GM15510 (cell line): ENCODE measurements at regions not wholly inside any gene's neighbourhood (a gene's known extent, or its start where the extent isn't known, plus 50 kb on each side); places are given as distances from the start of the nearest gene placed in this dataset.

Experiments
- POLR2A ChIP-seq: IDR thresholded peaks from 3 replicates; pipeline ENCODE4 v1.6.1; 2011; ENCODE audit warnings: borderline replicate concordance; ENCODE audit not compliant: insufficient read length; ENCODE audit errors: extremely low read depth

GRCh38 chr22:48752451-48753380 is 1075.0 kb downstream of the BRD1 start:
- no peak for TF ChIP-seq POLR2A

- TF ChIP-seq POLR2A = no peak
Observed at GRCh38 chr22:48751539-48752437, 1075.9 kb downstream of the BRD1 start.

- TF ChIP-seq POLR2A = no peak
Observed at GRCh38 chr22:48750826-48751440, 1076.7 kb downstream of the BRD1 start.

GRCh38 chr22:48750282-48750681 is 1077.4 kb downstream of the BRD1 start:
- TF ChIP-seq POLR2A = no peak

- no peak for TF ChIP-seq POLR2A
Observed at GRCh38 chr22:48749555-48750227, 1078.0 kb downstream of the BRD1 start.

- TF ChIP-seq POLR2A = no peak
Observed at GRCh38 chr22:48748860-48749554, 1078.7 kb downstream of the BRD1 start.

- no peak for TF ChIP-seq POLR2A
Observed at GRCh38 chr22:48748113-48748859, 1079.4 kb downstream of the BRD1 start.

GRCh38 chr22:48746789-48747425 is 1080.8 kb downstream of the BRD1 start:
- TF ChIP-seq POLR2A = no peak

GRCh38 chr22:48745842-48746788 is 1081.6 kb downstream of the BRD1 start:
- no peak for TF ChIP-seq POLR2A

GRCh38 chr22:48744967-48745841 is 1082.5 kb downstream of the BRD1 start:
- no peak for TF ChIP-seq POLR2A

- no peak for TF ChIP-seq POLR2A
Observed at GRCh38 chr22:48744283-48744641, 1083.4 kb downstream of the BRD1 start.

- TF ChIP-seq POLR2A = no peak
Observed at GRCh38 chr22:48743601-48744282, 1083.9 kb downstream of the BRD1 start.
